Renal cortex interstitium (tissue), 11 donors: ENCODE measurements at regions not wholly inside any gene's neighbourhood (a gene's known extent, or its start where the extent isn't known, plus 50 kb on each side); places are given as distances from the start of the nearest gene placed in this dataset.
"Not testable (repeated sequence)": the region's sequence is repeated elsewhere in the genome, so short reads cannot be mapped to it uniquely, and the experiment has no call there.

Experiments used
- DNase-seq, 11 donors: peaks; one replicate each; pipeline ENCODE4 v3.0.0-alpha.2; 2013; ENCODE audit warnings: low read depth in 9 of 11, low spot score in 4 of 11; ENCODE audit errors: extremely low read depth in 1 of 11

DNA sequence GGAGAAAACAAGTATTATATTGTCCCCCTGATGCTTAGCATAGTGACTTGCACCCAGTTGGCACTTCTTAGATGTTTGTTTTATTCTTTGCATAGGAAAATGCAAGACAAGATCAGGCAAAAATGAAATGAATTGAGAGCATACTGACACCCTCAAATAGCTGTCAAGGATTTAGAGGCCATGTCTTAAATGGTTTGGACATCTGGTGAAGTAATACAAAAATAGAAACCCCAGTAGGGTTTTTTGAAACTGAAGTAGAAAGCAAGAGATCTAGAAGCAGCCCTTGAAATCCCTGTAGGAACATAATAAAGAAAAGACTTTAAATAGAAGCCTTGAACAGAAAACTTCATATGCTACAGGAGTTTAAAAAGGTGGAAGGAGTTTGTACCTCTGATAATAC lies 174.3 kb downstream of the ANXA1 start:
- DNase-seq = no peak

DNA sequence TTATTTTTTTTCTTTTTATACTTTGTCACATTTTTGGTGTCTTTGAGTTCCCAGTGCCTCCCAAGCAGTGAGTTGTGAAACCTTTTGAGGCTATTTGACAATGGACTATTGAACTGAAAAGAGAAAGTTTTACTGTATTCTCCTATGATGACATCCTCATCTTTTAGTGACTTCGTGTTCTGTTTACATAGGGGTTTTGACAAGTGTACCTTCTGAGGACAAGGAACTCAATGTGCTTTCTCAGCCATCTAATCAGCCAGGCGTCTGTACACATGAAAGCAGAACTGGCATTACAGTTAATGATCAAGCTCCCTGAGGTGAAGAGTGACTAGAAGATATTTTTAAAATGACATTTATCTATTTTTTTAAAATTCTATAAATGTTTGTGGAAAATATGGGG lies 175.5 kb downstream of the ANXA1 start:
- DNase-seq = no peak

- not testable (repeated sequence) for DNase-seq
Observed at GRCh38 chr9:73337182-73337581, 185.5 kb downstream of the ANXA1 start.

DNA sequence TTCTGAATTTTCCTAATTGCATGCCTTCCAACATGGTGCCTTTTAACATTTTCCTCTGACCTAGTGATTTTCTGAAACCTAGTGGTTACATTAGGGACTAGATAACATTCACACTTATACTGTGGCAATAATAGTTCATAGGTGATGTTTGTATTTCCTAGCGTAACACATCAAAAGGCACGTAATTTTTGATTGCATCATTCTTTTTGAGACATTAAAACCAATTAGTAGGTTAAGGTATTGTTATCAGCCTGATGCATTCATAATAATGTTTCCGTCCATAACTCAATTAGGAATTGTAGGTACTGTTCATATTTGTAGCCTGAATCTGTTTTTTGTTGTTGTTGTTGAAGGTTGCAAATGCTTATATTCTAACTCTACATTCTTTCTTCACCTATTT lies 192.4 kb downstream of the ANXA1 start:
- no peak for DNase-seq

- DNase-seq = no peak
Observed at GRCh38 chr9:73347123-73347522, 195.5 kb downstream of the ANXA1 start.

- DNase-seq = no peak
Observed at GRCh38 chr9:73347720-73348119, 196.1 kb downstream of the ANXA1 start.

- DNase-seq = peak in 4 of 11 donors; percentile 0 to 13 (median 6)
Observed at GRCh38 chr9:73348471-73348870, 196.8 kb downstream of the ANXA1 start.

DNA sequence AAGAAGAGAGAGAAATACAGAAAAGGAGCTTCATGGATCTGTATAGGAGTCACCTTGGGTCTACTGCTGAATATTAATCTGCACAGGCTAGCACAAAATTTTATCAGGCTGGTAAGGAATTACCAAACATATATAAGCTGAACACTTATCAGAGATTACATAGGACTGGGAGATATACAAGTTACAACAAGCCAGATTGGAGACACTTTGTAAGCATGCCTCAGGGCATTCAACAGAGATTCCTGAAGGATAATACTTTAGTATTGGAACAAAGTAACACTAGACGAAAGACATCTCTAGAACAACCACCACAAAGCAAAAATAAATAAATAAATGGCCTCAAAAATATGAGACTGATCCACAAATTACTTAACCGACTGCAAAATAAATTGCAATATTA lies 197.8 kb downstream of the ANXA1 start:
- no peak for DNase-seq

- DNase-seq = no peak
Observed at GRCh38 chr9:73357607-73358006, 205.9 kb downstream of the ANXA1 start.

DNA sequence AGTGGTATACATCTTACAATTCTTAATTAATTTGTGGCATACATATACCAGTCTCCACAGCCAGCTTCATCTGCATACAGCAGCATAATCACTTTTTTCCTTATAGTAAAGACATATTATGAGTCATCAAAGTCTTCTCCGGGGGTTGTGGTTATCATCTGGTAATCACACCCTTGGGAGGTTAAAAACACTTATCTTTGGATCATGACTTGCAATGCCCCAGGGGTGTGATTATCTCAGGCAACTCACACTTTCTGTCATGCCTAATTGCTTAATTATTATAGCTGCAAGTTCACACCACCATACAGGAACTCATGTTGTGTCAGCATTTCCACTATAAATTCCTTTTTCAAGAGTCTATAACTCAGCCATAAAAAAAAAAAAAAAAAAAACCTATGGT lies 218.4 kb downstream of the ANXA1 start:
- DNase-seq = no peak

- DNase-seq = no peak
Observed at GRCh38 chr9:73371801-73372200, 220.1 kb downstream of the ANXA1 start.

GRCh38 chr9:73380411-73380810 lies 228.7 kb downstream of the ANXA1 start:
- DNase-seq = no peak

DNA sequence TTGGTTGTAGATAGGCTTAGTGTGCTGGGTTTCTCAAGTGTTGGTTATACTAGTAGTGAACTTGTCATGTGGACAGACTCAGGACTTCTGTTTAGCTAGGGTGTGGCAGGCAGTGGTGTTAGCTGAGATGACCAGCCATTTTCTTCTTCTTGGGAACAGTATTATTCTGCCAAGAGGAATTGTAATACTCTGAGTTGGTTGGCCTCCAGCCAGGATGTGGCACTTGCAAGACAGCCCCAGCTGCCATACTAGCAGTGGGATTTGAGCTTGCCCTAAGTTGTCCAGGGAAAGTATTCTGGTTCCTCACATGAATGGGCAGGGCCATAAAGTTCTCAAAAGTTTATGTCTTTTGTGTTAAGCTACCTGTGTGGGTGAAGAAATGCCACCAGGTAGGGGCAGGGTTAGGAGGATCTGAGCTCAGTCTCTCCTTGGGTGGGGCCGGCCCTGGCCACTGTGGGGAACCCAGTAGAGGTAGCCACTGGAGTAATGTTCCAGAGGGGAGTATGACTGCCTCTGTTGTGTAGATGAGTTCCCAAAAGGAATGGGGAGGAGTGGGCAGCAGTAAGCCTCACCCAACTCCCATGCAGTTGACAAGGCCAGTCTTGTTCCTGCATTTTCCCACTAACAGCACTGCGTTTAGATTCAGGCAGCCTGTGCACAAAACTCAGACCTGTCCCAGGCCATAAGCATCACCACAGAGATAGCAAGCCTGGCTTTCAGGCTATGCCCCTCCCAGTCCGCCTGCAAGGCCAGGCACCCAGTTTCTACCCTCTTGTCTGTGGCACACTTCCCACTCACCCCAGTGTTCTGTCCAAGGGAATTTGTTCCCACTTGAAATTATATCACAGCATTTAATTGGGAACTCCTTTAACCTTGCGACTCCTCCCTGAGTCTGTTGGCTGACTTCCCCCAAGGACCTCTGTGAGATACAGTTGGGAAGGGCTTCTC lies 250.7 kb downstream of the ANXA1 start:
- no peak for DNase-seq

GRCh38 chr9:73411494-73411893 lies 259.8 kb downstream of the ANXA1 start:
- DNase-seq = no peak

GRCh38 chr9:73412874-73413273 lies 261.2 kb downstream of the ANXA1 start:
- DNase-seq = no peak

DNA sequence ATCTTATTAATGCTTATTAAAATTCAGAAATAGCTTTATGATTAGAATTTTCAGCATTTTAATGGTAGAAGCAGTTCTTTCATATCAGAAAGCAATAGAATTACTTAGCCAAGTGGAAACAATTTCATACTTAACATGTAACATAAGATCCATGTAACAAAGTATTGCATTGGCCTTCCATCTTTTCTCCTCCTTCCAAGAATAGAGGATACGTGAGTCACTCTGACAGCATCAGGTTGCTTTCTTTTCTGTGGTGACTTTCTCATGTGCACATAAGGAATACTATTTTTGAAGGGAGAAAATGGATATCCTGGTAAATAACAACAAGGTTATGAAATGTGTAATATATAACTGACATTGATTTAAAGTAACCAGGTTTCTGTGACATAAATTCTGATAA lies 272.2 kb downstream of the ANXA1 start:
- DNase-seq = no peak

- no peak for DNase-seq
Observed at GRCh38 chr9:73426269-73426668, 274.6 kb downstream of the ANXA1 start.

GRCh38 chr9:73434826-73435225 lies 283.2 kb downstream of the ANXA1 start:
- DNase-seq = no peak

DNA sequence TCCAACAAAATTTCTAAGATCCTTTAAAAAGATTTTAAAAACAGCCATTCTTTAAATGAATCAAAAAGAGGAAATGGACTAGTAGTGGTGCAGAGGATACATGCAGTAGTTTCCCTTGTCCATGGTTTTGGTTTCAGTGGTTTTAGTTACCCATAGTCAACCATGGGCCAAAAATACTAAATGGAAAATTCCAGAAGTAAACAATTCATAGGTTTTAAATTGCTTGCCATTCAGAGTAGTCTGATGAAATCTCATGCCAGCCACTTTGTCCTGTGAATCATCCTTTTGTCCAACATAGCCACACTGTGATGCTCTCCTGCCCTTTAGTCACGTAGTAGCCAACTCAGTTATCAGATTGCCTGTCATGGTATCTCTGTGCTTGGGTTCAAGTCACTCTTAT lies 286.1 kb downstream of the ANXA1 start:
- no peak for DNase-seq

DNA sequence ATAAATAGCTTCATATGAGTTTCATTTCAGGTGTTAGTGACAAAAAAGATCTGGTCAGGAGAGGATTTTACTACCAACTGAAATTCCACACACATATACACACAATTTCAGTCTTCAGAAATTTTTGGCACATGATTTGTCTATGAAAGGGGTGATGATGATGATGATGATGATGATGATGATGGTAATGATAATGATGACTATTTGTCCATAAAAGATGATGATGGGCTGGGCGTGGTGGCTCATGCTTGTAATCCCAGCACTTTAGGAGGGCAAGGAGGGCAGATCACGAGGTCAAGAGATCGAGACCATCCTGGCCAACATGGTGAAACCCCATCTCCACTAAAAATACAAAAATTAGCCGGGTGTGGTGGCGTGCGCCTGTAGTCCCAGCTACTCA lies 288.2 kb downstream of the ANXA1 start:
- not testable (repeated sequence) for DNase-seq

DNA sequence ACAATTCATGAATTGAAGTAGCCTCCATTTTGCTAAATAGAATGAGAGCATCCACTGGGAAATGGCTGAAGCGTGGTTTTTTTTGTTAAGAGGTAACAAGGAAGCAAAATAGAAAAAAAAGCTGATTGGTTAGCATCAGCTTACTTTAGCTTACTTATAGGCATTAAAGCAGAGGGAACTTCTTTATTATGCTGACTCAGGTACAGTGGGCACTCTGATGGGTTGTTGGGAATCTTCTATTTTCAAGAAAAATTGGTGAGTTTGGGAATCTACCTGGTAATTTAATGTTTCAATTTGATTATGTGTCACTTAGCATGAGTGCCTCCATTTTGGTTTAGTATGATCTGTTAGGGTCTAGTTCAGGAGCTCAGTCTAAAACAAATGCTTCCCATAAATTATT lies 289.6 kb downstream of the ANXA1 start:
- DNase-seq = no peak
